ENCODE measurements at regions not wholly inside any gene's neighbourhood (a gene's known extent, or its start where the extent isn't known, plus 50 kb on each side); places are given as distances from the start of the nearest gene placed in this dataset.
"Not testable (repeated sequence)": the region's sequence is repeated elsewhere in the genome, so short reads cannot be mapped to it uniquely, and the experiment has no call there.

DNA sequence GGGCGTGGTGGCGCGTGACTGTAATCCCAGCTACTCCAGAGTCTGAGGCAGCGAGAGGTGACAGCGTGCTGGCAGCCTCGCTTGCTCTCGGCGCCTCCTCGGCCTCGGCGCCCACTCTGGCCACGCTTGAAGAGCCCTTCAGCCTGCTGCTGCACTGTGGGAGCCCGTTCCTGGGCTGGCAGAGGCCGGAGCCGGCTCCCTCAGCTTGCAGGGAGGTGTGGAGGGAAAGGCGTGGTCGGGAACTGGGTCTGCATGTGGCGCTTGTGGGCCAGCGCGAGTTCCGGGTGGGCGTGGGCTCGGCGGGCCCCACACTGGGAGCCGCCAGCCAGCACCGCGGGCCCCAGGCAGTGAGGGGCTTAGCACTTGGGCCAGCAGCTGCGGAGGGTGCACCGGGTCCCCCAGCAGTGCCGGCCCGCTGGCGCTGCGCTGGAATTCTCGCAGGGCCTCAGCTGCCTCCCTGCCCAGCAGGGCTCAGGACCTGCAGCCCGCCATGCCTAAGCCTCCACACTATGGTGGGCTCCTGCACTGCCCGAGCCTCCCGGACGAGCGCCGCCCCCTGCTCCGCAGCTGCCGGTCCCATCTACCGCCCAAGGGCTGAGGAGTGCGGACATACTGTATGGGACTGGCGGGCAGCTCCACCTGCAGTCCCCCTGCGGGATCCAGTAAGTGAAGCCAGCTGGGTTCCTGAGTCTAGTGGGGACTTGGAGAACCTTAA lies 1093.3 kb upstream of the CDH8 start:
- DNase-seq (ENCODE audit: low read depth in 3 of 3, low spot score in 2 of 3): no peak

DNA sequence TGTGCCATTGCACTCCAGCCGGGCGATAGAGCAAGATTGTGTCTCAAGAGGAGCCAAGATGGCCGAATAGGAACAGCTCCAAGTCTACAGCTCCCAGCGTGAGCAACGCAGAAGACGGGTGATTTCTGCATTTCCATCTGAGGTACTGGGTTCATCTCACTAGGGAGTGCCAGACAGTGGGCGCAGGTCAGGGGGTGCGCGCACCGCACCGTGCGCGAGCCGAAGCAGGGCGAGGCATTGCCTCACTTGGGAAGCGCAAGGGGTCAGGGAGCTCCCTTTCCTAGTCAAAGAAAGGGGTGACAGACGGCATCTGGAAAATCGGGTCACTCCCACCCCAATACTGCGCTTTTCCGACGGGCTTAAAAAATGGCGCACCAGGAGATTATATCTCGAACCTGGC lies 1083.7 kb upstream of the CDH8 start:
- DNase-seq (ENCODE audit: low read depth in 3 of 3, low spot score in 2 of 3): not testable (repeated sequence)

DNA sequence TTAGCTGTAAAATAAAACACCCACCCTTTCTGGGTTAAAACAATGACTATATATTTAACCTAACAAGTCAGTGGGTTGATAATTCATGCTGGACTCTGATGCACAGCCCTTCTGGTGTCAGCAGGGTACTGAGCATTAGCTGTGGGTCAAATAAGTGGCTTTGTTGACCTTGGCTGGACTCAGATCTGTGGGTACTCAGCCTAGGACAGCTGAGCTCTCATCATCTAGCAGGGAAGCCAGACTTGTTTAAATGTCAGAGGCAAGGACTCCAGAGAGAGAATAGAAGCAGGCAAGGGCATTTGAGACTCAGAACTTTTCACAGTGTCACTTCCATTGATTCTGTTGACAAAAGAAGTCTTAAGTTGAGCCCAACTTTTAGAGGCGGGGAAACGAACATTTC lies 1063.8 kb upstream of the CDH8 start:
- DNase-seq (ENCODE audit: low read depth in 3 of 3, low spot score in 2 of 3): no peak

DNA sequence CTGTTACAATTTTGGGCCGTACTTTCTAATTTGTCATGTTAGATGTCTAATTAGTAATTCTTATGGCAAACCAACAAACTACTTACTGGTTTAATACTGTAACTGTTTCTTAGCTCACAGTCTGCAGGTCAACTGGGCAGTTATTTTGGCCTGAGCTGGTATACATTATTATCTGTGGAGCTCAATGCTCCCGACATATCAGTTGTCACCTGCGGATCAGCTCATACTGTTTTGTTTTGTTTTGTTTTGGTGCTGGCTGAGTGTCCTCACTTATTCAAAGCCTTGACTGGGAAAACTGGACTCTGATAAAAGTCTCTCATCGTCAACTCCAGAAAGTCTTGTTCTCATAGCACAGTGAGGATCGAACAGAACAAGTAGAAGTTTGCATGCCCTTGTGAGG lies 1060.6 kb upstream of the CDH8 start:
- DNase-seq (ENCODE audit: low read depth in 3 of 3, low spot score in 2 of 3): no peak

DNA sequence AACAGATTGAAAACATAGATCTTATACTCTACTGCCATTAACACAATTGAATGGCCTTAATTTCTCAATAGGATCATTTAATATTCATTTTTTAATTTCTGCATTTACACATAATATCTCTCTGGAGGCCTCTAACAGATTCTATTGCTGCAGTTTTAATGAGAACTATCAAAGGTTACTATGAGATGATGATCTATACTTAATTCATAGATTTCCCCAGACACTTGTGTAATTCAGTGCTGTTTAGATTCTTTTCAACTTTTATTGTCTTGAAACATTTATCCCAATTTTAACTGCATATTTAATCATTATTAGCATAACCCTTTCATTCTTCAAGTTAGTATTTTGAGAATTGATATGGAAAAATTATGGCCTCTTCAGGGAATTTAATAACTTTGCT lies 1056.5 kb upstream of the CDH8 start:
- no peak for DNase-seq (ENCODE audit: low read depth in 3 of 3, low spot score in 2 of 3)

DNA sequence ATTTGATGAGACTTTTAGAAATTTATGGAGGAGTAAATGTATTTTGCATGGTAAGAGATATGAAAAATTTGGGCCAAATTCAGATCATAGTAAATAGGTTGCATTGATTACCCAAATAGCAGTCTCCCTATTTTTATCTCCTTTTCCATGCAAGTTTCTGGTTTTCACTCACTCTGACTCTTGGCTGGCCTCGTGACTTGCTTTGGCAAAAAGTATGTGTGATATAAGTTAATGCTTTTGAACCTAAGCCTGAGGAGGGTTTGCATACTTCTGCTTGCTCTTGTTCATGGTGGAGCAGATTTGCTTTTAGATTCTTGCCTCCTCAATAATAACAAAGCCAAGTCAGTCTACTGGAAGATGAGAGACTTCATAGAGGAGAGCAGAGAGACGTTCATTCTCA lies 1045.9 kb upstream of the CDH8 start:
- DNase-seq (ENCODE audit: low read depth in 3 of 3, low spot score in 2 of 3): no peak

DNA sequence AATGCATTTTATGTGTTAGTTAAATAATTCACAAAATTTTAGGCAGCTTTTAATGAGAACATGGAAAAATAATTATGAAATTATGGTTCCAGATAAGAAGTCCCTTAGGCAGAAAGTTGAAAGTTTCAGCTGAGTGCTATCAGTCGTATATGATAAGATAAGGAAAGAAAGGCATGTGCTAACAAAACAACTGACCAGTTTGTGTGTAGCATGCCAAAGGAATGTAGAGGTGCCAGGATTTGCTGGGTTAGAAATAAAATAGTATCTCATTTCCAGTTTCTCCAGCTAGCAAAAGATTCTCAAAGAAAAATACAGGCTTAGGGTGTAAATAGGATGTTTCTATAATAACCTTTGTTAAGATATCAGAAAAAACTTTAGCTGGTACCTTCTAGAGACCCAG lies 1044.5 kb upstream of the CDH8 start:
- no peak for DNase-seq (ENCODE audit: low read depth in 3 of 3, low spot score in 2 of 3)

DNA sequence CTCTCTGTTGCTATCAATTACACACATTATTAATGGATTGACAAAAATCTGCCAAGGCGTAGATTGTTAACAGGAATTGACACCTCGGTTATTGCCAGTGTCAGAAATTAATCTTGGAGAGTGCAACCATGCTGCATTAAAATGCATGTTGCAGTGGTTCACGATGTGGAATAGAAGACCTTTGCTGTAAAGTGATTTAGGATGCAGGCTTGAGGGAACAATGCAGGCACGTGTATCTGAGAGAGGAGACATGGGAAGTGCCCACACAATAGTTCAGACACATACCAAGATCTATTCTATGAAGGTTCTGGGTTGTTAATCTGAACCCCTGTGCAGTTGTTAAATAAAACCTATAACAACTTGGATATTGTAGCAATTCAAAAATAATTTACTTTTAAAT lies 1032.8 kb upstream of the CDH8 start:
- DNase-seq (ENCODE audit: low read depth in 3 of 3, low spot score in 2 of 3): no peak

DNA sequence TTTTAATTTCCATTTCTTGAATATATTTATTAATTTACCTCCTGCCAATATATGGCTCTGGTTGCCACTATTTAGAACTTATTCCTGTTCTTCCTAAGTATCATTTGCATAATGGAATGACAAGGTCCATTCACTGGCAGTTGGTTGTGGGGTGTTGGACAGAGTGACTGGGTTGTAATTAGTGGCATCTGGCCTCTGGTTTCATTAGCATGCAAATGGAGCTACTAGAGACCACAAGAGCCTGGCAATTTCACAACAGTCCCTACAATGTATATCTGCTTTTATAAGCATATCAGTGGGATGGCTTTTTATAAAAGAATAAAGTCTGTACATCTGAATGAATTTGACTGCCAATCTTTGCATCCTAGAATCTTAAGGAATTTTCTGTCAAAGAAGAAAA lies 1030.9 kb upstream of the CDH8 start:
- DNase-seq (ENCODE audit: low read depth in 3 of 3, low spot score in 2 of 3): no peak

DNA sequence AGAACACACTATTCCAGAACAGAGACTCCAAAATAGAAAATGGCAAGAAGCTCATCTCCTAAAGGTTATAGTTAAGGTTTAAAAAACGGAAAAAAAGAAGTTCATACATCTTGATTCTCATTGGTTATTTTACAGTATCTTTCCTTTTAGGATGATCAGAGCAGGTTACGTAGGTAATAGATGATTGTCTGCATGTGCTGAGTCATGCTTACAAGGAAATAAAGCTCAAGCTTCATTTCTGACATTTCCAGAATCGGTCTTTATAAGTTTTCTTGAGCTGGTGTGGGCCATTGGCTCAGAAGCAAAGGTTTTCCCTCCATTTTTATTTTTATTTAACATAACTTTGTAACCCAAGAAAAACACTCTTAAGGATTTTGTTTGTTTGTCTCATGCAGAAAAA lies 1030.3 kb upstream of the CDH8 start:
- no peak for DNase-seq (ENCODE audit: low read depth in 3 of 3, low spot score in 2 of 3)

DNA sequence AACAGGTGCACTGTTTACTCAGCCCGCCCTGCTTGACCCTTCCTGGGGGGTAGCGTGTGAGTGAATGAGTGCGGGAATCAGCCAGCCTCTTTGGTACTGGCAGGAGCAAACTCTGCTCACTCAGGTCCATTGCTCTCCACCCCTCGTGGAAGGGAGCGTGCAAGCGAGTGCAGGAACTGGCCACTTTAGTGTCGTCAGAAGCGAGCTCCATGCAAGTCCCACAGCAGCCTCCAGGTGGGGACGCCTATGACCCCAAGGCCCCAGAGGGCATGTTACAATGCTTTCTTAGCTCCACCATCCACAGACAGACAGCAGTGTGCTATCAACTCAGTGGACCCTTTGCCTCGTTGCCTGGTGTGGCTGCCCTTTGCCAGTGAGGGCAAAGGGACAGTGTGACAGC lies 1025.1 kb upstream of the CDH8 start:
- DNase-seq (ENCODE audit: low read depth in 3 of 3, low spot score in 2 of 3): no peak

DNA sequence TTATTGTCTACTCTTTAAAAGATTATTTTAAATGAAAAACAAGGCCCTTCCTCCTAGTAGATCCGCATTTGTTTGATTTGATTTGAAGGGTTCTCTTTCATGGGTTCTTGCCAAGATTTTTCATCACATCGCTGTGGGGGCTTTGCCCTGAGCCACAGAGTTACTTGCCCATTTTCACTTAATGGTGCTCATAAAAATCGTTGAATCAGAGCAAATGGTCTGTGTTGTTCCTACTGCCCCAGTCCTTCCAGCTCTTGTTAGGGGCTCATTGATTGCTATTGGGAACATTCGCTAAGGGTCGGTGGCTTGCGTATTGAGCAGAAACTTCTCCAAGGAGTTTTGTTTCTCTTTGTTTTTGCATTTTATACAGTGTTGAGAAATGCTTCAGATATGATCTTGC lies 1023.4 kb upstream of the CDH8 start:
- no peak for DNase-seq (ENCODE audit: low read depth in 3 of 3, low spot score in 2 of 3)

DNA sequence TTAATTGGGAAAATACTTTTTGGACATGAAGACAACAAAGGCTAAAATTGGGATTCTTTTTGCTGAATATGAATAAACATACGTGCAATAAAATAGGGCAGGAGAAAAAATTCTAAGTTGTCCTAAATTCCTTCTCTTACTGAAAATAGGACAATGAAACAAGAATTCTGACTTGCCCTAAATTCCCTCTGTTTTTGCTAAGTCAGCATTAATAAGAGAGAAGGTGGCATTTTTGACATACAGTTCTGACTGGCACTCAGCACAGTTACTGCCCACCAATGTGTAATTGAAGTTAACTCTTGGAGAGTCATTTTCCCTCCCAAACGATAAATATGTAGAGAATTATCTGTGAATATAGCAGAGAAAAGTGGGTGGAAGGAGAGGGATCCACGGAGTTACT lies 1021.1 kb upstream of the CDH8 start:
- no peak for DNase-seq (ENCODE audit: low read depth in 3 of 3, low spot score in 2 of 3)

DNA sequence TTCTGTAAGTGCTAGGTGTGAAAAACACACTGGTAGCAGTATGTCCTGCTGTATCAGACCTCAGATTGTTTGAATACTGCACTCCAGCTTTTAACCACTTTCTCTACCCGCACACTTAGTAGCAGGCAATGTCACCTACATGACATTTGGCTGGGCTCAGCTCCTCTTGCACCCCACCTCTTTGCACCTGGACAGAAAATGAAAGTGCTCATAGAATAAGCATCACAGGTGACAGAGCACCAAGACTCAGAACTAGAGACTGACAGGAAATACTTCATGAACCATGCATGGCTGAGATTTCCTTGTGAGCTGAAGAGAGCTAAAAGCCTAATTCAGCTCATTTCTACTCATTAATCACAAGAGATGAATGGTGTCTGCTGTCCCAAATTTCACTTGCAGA lies 1014.2 kb upstream of the CDH8 start:
- no peak for DNase-seq (ENCODE audit: low read depth in 3 of 3, low spot score in 2 of 3)

DNA sequence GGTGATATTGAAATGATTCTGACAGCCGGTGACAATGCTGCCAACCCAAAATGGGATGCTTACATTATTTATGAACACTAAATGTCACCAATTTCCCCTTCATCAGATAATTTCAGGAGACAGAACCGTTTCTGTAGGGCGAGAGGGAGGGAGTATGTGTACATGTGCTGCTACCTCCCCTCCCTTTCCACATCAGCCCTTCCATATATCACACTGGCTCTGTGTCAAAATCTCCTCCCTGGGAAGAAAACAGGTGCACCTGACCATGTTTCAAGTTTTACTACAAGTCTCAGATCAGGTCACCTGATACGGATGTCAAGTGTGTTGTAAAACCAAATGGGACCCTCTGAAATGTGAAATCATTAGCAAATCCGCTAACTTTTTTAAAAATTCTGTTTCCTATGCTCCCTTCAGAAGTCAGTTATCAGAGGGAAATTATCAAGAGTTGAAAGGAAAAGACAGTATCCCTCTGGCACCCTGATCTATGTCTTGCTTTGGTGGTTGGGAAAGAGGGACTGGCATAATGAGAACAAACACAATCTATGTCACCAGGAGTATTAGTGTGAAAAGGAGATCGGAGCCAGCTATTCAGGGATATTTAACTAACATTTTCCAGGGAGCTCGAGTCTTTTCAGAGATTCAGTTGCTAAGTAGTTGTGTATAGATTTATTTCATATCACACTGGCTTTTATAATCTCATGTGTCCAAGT lies 1002.3 kb upstream of the CDH8 start:
- DNase-seq (ENCODE audit: low read depth in 3 of 3, low spot score in 2 of 3): peak in 1 of 3 donors; percentile 4

DNA sequence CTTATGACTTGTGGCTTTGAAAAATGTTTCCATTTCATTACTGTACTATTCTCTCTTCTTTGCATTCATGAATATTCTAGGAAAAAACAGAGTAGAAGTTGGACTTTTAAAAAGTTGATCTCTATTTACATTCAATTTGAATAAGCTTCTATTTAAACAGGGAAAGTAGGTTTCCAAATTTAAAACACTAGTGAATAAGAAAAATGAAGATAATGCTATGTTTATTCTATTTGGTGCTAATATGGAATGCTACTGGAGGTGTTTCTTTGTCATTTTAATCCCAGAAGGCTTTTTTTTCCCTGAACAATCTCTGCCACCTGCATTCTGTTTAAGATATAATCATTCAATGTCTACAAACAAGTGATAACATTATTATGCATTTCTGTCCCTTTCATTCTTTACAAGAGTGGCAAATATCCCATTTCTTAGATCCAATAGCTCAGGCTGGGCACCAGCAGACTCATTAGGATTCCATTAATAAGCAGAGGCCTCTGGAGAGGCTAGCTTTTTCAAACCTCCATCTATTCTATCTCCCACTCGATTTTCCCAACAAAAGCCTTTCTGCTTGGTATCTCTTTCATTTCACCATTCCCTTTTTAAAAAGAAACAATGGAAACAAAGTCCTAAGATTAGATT lies 1001.6 kb upstream of the CDH8 start:
- no peak for DNase-seq (ENCODE audit: low read depth in 3 of 3, low spot score in 2 of 3)

DNA sequence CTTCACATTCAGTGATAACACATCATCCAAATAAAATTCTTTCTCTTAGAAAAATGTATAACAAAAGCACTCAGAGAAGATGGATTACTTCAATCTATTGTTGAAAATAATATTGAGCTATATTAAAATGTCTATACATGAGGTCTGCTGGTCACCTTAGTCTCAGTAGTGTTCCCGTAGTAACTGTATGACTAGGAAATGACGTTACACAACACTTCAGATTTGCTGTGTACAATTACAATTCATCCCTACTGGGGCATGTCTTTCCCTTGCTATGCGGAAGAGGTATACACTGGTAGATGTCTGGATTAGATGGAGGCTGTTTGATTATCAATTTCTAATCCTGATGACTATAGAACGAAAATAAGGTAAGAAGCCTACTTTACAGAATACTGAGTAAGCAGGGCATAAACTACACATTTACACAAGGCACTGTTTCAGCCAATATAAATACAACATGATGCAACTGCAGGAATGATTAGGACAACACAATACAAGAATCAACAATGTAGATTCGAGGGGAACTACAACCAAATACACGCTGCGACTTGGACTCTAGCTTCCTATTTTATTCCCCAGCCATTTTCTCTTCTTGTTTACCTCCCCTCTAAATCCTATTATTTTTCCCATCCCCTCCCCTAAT lies 982.5 kb upstream of the CDH8 start:
- no peak for DNase-seq (ENCODE audit: low read depth in 3 of 3, low spot score in 2 of 3)

DNA sequence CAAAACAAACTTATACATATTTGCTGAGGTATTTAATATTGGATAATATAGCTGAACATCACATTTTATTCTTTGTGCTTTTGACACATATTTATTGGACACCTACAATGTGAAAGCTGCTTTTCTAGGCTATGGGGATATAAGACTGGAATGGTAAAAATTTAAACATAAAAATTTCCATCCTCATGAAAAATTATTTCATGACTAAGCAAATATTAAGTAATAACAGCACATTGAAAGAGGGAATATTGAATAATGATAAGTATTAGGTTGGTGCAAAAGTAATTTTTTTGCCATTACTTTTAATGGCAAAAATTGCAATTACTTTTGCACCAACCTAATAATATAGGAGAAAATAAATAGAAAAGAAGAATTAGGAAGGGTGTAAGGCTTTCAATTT lies 972.5 kb upstream of the CDH8 start:
- DNase-seq (ENCODE audit: low read depth in 3 of 3, low spot score in 2 of 3): no peak

DNA sequence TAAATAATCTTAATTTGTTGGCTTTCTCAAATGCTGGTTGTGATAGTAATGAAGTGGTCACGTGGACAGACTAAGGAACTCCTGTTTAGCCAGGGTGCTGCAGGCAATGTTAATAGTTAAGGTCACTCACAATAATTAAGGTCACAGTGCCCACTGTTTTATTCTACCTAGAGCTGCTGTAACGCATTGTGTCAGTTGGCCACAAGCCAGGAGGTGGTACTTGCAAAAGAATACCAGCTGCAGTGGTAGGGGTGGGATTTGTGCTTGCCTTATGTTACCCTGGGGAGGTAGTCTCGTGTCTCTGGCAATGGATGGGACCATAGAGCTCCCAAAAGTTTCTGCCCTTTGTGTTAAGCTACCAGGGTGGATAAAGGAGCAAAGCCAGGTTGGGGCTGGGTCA lies 969.1 kb upstream of the CDH8 start:
- no peak for DNase-seq (ENCODE audit: low read depth in 3 of 3, low spot score in 2 of 3)

DNA sequence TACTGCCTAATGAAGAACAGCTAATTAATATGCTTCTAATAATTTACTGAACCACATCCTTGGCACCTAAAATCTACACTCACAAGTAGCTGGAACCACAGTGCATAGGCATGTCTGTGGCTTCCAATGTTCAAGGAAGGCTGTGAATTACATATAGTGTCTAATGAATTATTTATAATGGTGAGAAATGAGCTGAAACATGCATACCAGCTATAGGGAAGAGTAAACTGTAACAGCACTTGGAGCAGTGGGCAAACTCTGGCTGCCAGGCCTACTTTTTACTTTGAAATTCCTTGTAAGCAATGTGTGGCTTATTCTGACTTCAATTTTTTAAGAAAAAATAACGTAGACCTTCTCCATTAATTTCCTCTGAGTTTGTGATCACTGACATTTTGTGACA lies 953.2 kb upstream of the CDH8 start:
- DNase-seq (ENCODE audit: low read depth in 3 of 3, low spot score in 2 of 3): no peak

DNA sequence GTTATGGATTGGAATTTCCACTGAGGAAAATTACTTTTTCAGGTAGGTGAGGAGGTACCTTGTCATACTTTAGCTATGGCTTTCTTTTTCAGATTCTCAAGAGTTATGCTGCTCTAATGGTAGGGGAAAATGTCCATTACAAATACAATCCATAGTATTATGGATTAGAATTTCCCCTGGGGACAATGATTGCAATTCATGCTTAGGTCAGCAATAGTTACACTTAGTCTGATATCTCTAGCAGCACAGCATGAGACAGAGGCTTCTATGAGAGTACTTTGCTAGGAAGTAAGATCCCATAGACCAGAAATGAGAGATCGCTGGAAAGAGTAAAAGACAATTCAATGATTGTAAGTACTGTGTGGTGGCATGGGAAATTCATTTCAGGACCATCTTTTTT lies 949.5 kb upstream of the CDH8 start:
- no peak for DNase-seq (ENCODE audit: low read depth in 3 of 3, low spot score in 2 of 3)

DNA sequence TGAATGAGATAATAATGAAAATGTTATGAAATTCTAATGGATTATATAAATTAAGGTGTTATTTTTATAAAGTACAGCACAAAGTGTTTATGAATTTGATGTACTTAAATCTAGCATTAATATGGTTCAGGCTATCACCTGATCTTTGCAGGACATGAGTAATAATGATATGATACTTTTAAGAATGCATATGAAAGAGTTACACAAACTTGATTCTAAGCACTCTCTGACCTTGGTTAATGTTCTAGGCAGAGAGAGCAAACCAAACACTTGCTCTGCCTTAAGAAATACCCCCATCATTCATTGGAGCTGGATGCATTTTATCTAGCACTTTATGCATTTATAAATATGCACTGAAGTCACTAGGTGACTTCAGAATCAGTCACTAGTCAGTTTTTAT lies 942.2 kb upstream of the CDH8 start:
- DNase-seq (ENCODE audit: low read depth in 3 of 3, low spot score in 2 of 3): no peak
